ENCODE measurements at regions not wholly inside any gene's neighbourhood (a gene's known extent, or its start where the extent isn't known, plus 50 kb on each side); places are given as distances from the start of the nearest gene placed in this dataset.
A peak's percentile ranks its signal among the peaks of the same experiment; 100 is the strongest.
"Not testable (repeated sequence)": the region's sequence is repeated elsewhere in the genome, so short reads cannot be mapped to it uniquely, and the experiment has no call there.

DNA sequence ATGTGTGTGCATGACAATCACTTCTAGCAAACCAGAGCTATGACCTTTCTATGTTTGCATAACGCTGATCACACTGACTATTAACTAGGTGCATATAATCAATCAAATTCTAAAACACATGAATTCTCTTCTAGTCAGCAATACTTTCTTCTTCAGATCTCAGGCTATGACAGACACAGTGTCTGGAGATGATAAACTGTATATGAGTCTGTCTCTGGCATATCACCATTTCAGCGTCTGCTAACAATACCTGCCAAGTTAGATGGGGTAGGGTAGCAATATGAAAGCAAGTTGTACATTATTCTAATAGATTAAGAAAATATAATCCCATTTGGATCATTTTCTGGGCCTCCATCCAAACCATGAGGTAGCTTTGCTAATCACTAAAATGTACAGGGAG lies 354.2 kb upstream of the EPHA4 start:
- DNase-seq (ENCODE audit: low read depth, low spot score), result no peak

DNA sequence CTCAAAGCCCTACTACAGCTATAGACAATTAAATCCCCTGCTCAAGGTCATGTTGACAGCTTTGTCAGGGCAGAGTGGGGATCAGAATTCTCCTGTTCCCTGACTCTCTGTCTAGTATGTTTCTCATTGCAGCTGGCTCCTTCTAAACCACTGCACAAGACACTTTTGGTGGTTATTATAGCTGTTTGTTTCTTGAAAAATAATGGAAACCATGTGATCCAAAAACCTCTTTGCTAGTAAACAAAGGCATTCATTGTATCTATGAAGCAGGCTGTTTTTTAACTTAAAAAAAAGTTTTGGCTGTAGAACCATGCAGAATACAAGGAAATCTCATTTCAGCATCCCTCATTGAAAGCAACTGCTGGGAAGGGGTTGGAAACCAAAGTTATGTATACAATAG lies 352.5 kb upstream of the EPHA4 start:
- DNase-seq (ENCODE audit: low read depth, low spot score), result no peak

DNA sequence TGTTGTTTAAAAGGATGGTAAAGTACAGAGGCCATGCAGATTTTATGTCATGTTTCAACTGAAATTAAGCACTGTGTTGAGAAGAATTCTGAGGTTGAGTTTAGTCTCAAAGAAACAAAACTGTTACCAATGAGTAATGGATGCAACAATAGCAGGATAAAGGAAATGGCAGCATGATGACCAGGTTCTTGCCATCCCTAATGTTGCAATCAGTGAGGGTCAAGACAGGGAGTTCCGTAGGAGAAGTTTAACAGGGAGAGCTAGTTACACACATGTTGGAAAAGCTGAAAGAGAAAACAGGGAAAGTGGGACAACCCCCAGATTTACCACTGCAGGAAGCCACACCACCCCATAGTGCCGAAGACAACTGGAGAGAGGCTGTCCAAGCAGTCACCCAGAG lies 343.8 kb upstream of the EPHA4 start:
- DNase-seq (ENCODE audit: low read depth, low spot score), result no peak

DNA sequence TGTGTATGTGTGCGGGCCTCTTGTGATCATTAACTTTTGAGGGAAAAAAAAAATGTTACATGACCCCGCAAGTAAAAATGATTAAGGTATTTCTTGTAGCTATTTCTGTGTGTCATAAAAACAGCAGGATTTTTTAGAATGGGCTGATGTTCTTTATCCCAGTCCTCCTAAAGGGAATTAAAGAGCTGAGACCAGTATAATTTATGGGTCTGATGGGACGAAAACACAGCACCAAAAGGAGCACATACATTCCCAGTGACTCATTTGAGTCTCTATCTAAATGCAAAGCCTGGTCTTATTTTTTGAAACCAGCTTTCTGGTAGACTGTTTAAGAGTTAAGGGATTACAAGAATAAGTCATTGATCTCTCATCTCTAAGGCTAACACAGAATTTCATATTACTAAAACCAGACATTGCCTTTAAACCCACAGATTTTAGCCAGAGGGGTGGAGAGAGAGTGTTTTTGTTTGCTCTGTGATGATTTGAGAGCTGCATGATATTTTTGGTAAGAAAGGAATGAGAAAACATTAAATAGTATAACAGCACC lies 342.3 kb upstream of the EPHA4 start:
- no peak for DNase-seq (ENCODE audit: low read depth, low spot score)

DNA sequence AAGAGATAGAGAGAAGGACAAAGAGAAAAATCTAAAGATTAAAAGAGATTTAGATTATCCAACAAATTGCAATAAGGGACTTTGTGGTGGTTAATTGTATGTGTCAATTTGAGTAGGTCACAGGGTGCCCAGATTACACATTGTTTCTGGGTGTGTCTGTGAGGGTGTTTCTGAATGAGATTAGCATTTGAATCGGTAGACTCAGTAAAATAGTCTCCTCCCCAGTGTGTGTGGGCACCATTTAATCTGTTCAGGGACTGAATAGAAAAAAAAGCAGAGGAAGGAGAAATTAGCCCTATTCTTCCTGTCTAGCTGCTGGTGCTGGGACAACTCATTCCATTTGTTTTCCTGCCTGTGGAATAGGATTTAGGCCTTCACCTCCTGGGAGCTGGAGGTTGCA lies 339.8 kb upstream of the EPHA4 start:
- no peak for DNase-seq (ENCODE audit: low read depth, low spot score)

DNA sequence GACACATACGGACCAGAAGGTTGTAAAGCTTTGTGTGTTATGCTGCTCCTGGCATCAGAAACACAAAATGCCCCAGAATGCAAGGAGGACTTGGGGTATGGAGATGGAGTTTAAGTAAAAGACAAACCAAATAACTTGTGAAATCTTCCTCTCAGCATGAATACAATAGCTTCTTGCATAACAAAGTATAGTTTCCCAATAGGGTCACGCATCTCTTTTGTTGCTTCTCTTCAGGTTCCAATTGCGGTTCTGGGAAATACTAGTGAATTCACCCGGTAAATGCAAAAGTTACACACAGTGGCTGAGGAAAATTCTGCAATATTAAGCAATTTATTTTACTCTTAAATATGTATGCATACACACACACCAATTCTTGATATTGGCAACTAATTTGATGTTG lies 339.2 kb upstream of the EPHA4 start:
- DNase-seq (ENCODE audit: low read depth, low spot score), result no peak

DNA sequence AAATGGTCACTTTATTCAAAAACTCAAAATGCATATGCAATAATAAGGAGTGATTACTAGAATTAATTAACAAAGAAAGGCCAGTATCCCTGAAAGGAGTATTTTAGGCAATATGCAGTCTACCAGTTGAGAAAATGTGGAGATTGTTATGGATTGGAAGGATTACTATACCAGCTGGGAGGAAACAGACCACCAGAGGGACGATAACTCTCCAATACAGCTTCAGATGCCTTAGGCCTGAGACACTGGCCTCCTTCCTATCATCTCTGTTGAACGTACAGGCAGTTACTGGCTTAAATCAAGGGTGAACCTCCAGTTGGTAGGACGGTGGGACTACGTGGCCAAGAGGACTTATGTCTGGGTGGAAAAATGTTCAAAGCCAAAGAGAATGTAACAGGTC lies 336.4 kb upstream of the EPHA4 start:
- DNase-seq (ENCODE audit: low read depth, low spot score), result no peak

DNA sequence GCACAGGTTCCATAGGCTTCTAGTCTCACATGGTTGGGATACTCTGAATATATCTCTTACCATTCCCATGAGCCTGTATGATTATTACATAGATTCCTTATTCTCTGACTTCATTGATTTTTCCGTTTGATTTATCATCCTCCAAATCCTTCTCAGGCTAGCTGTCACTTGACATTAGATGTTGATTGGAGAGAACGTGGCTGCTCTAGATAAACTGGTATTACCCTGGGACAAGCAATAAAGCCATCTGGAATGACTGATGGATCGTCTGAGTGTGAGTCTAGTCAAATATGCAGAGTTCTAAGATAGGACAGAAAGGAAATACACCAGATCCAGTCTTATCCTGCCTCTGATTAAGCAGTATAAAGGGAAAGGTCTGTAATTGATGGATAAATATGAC lies 325.6 kb upstream of the EPHA4 start:
- DNase-seq (ENCODE audit: low read depth, low spot score), result no peak

DNA sequence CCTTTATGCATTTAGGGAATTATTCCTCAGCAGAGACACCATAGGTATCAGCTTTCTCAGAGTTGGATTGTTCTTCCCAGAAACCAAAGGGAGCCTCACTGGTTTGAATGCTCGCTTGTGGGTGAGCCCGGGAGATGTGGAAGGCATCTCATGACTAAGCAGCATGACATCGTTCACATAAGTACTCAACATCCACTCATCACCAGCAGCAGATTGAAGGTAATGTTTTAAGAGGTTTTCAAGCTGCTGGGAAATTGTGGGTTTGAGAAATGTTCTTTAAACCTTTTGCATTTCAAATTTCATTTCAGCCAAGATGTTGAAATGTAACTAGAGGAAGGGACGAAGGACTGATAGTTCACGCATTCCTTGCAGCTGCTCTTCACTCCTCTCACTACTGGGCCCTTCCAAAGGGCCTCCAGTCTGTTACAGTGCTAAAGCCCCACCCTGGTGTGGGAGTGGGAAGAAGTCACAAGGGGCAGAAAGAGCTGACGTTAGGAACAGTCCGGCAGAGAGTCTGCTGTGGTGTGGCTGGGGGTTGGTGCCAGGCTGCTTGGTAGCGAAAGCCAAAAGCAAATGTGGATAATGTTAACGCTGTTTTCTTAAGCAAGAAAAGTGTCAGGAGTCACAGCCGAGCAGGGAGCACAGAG lies 324.5 kb upstream of the EPHA4 start:
- DNase-seq (ENCODE audit: low read depth, low spot score), result no peak

DNA sequence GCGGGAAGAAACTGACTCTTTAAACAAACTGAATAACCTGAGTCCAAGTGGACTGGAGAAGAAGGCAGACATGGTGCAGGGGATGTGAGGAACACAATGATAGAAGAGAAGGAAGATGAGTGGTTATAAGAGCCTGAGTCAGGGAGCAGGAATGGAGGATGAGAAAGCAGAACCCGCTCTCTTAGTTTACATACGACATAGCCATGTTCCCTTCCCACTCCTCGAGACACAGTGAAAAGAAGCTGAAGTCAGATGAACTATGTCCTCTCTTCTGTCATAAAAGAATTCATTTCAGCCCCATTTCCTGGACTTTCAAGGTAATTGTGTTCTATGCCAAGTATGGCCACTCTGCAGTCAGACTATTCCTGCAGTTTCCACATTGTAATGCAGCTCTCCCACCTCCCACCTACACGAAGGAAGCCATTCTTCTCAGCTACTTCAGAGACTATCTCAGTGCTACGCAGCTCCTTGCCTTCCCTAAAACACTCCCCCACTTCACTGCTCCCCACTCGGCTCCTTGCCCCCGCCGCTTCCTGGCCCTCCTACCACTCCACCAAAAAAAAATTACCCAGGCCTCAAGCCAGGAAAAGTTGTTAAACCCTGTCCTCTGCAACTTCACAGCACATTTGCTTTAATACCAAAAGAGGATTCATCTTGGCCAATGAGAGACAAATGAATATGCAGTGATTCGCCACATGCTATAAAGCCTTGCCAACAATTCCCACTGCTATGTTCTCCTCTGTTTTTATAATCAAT lies 323.4 kb upstream of the EPHA4 start:
- no peak for DNase-seq (ENCODE audit: low read depth, low spot score)

DNA sequence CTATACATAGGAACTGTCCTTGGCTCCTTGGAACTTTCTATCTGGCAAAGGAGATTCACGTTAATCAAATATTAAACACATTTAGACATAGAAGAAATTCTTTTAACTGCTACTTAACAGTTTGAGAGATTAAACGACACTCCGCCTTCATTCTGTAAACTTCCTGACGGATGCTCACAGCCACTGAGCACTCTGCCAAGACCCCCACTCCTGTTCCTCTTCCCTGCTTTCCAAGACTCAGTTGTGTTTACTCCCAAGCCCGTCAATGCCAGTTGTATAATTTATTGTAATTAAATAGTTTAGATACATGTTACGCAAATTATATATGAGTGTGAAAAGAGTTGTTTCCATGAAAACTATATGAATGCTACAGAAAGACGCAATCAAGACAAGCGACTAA lies 321.4 kb upstream of the EPHA4 start:
- no peak for DNase-seq (ENCODE audit: low read depth, low spot score)

DNA sequence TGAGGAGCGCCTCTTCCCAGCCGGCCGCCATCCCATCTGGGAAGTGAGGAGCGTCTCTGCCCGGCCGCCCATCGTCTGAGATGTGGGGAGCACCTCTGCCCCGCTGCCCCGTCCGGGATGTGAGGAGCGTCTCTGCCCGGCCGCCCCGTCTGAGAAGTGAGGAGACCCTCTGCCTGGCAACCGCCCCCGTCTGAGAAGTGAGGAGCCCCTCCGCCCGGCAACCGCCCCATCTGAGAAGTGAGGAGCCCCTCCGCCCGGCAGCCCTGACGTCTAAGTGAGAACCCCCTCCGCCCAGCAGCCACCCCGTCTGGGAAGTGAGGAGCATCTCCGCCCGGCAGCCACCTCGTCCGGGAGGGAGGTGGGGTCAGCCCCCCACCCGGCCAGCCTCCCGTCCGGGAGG lies 319.9 kb upstream of the EPHA4 start:
- not testable (repeated sequence) for DNase-seq (ENCODE audit: low read depth, low spot score)

DNA sequence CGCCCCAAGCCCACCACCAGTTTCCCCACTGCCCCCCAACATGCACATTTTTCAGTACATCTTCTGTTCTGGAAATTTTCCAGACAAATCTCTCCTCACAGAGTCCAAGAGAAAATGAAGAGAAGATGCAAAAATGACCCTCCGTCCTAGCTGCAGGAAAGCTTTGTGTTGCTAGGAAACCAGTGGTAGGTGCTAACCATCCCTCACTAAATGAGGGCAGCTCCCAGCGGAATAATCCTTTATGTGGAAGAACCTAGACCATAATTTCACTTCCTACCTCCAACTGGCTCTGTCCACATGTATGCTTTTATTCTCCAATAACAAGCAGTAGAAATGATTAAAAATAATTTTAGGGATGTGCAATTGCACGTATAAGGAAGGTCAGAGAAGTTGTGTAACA lies 311.9 kb upstream of the EPHA4 start:
- DNase-seq (ENCODE audit: low read depth, low spot score), result no peak

DNA sequence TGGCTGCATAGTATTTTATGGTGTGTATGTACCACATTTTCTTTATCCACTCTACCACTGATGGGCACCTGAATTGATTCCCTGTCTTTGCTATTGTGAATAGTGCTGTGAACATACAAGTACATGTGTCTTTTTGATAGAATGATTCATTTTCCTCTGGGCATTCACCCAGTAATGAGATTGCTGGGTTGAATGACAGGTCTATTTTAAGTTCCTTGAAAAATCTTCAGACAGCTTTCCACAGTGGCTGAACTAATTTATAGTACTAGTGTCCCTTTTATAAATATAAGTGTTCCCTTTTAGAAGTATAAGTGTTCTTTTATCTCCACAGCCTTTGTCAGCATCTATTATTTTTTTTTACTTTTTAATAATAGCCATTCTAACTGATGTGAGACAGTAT lies 303.9 kb upstream of the EPHA4 start:
- DNase-seq (ENCODE audit: low read depth, low spot score), result no peak

DNA sequence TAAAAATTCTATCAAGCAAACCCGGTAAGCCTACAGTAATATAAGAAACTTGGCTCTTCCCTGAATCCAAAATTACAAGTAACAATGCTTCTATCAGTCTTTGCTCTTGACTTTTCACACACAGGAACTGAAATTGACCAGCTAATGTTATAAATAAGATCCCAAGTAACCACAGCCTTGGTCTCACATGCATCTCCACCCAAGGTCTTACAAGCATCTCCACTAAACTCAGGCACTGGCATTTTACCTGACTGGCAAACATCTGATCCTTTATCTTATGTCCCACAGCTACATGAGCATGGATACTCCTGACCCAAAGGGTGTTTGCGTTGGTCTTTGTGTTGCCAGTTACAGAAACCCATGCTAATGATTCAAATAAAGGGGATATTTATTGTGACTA lies 302.3 kb upstream of the EPHA4 start:
- no peak for DNase-seq (ENCODE audit: low read depth, low spot score)

DNA sequence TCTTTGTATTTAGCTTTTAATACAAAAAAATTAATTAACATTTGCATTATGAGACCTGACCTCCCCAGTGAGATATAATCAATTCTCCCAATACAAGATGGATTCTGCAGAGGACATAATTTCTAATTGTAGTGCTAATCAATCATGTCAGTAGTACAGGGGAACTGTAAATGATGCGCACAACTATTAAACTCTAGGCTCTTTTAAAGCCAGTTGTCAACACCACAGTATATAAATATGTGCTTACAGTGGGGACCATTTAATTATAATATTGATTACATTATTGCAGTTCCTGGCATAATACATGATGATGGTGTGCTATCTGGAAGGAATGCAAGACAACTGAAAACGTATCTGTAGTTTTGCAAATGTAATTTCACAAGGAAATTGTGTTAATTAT lies 285.6 kb upstream of the EPHA4 start:
- DNase-seq (ENCODE audit: low read depth, low spot score), result no peak

DNA sequence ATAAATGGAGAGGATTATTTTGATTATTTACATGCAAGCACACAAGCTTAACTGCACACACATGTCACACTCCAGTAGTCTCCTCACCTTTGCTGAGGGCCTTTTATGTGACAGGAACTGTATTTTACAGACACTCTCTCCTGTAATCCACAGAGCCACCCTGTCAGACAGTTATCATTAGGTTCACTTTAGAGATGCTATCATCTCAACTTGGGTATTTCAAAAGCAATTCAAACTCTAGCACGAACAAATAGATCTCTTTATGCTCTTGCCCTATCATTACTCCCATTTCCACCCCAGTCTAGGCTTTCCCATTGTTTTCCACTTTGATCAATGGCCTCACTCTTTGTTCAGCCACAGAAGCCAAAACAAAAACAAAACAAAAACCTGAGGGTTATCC lies 281.2 kb upstream of the EPHA4 start:
- no peak for DNase-seq (ENCODE audit: low read depth, low spot score)

DNA sequence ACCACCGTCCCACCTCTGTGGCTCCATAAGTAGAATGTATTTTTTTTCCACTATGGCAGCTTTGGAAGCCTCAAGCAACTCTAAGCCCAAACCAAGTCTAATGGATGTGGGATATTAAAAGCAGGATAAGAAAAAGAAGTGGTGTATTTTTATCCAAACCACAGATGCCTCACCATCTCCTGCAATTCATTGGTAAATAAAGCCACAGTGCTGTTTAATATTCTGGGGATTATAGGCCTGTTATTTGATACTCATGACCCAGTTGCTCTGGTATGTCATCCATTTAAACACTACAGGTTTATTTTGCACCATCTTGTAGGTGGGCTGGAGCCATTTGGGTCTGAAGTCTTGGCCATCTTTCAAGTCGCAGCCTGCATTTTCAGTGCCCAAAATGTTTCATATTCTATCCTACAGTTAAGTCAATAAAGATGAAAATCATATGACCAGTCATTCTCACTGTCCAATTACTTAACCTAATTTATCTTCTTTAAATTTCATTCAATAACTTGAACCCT lies 279.5 kb upstream of the EPHA4 start:
- no peak for DNase-seq (ENCODE audit: low read depth, low spot score)

DNA sequence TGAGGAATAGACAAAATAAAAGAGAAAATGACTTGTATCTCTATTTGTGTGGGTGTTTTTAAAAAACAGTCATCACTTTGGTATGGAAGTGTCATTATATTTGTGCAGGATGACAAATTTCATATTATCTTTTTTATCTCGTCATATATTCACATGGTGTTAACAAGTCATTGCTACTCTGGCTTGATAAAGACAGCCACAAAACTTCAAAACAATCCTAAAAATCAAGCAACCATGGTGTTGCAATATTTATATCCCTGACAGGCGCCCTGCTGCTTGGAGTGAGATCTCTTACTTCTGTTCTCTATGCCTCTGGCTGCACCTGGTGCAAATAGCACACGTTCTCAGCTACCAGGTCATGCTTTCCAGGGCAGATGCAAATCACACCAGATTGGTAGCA lies 278.0 kb upstream of the EPHA4 start:
- no peak for DNase-seq (ENCODE audit: low read depth, low spot score)

DNA sequence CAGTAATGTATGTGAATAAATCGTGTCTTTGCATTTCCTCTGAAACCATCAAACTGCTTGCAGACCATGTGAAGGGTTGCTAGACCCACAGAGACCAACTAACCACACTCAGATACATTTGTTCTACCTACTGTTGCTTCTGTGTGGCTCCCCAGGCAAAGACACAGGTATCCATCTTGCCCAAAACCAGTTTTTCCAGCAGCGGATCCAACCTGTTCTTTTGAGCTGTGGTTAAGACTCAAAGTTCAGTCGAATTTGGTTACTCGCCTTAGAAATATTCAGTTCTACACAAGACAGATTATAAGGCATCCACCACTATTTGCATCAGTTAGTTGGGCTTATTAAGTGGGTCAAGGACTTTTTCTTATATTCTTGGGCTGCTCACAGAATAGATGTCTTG lies 276.2 kb upstream of the EPHA4 start:
- DNase-seq (ENCODE audit: low read depth, low spot score), result peak; percentile 29

DNA sequence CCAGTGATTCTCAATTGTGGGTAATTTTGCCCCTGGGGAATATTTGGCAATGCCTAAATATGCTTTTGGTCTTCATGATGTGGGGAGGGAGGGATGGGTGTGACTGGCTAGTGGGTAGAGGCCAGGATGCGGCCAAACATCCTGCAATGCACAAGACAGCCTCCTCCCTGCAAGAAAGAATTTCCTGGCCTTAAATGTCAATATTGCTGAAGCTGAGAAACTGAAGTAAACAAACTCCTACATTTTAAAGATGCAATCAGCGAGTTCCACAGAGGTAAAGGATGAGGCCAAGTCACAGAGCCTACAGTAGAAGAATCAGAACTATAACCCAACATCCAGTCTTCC lies 272.9 kb upstream of the EPHA4 start:
- no peak for DNase-seq (ENCODE audit: low read depth, low spot score)

DNA sequence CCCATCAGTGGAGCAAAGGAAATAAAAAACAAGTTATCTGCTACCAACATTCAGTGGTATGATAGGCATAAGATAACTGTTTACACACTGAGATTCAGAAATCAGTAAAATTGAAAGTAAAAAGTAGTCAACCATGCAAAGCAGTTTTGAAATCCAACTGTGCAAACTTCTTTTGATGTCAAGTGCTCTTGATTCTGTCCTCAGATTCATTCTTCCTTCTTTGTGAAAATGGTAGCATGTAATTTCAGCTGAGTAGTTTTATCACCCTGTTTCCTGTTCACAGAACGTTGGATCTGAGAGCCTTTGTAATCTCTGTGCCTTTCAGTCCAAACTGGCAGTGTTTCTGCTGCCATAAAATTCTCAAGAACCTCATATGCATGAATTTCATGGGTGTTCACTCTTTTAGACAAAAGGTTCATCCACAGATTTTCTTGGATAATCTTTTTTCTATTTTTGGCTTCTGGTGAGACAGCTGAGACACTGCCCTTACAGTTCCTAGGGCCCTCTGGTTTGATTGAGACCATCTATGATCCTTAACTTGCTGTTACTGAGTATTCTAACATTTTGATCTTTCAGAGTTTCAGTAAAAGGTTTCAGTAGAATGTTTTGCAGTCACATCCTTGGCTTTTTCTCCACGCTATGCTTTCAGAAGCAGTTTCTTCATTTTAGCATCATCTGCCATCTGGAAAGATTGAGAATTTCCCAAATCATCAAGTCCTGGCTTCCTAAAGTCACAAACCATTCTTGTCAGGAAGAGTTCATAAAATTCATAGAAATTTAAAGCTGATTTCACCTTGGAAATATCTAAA lies 272.3 kb upstream of the EPHA4 start:
- no peak for DNase-seq (ENCODE audit: low read depth, low spot score)
